ENCODE measurements at regions not wholly inside any gene's neighbourhood (a gene's known extent, or its start where the extent isn't known, plus 50 kb on each side); places are given as distances from the start of the nearest gene placed in this dataset.

DNA sequence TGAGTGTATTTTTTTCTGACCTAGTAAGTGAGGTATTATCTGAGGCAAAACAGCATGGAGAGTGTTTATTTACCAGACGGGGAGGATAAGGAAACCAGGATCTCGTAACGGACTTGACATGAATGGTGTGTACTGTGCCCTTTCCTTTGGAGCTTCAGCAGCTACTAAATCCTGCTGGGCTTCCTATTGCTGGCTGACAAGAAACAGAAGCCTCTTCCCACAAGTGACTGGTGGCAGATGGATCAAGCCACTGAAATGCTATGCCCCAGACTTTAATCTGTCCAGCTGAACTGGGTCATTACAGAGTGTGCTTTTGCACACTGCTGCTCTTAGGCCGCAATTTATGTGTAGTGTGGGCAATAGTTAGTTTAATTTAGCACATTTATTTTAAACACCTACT is 162.7 kb upstream of the MRPS30 start:
- no peak for ATAC-seq
- ChIA-PET CTCF (no interaction called here), POLR2A (no interaction called here)
- no peak for DNase-seq (ENCODE audit: low read depth, low spot score)
- Histone ChIP-seq H3K4me1 (ENCODE audit: control insufficient read depth, insufficient read depth, low read length) (no peaks in the 10 kb centered on the region), H3K27me3 (ENCODE audit: control insufficient read depth, insufficient read depth, low read length) (no peaks in the 10 kb centered on the region), H3K36me3 (ENCODE audit: control insufficient read depth, insufficient read depth, low read length) (no peaks in the 10 kb centered on the region), H3K27ac (ENCODE audit: low read length) (no peak overlapping the region), H3K9me3 (ENCODE audit: control insufficient read depth, insufficient read depth, low read depth, low read length) (no peaks in the 10 kb centered on the region), H3K4me3 (ENCODE audit: low read depth in 2 of 2, low read length in 2 of 2) (no peak overlapping the region)
- TF ChIP-seq SIN3A (IDR thresholded peaks at IDR 0.05; ENCODE audit: borderline replicate concordance, insufficient read depth, low read depth, low read length) (no peak), TCF7L2 (IDR thresholded peaks at IDR 0.05; ENCODE audit: low read depth, low read length) (no peak)
- no TSS peak for BruUV-seq (replicated peaks)
- intact Hi-C loops (cut with micrococcal nuclease; ENCODE audit: unreplicated experiment): no loop called here
- in situ Hi-C loops (cut with HindIII; ENCODE audit: low pct_unique_long_range_greater_than_20kb, low sequenced_read_pairs): no loop called here

DNA sequence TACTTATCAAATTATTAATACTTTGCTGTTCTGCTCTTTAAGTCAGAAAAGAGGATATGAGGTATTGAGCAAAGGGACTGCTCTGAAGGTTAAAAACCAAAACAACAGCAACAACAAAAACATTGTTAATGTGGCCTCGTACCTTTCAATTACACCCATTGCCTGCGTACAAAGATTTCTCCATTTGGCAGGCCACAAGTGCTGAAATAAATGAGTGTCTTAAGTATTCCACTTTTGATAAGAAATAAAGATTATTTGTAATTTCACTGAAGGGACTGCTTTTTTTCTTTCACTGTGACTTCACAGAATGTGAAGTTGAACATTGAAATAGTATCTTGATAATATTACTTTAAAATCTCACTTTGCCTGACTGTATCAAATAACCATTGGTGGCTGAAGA is 163.2 kb upstream of the MRPS30 start:
- Histone ChIP-seq H3K4me3 (ENCODE audit: low read depth in 2 of 2, low read length in 2 of 2) (no peak overlapping the region), H3K36me3 (ENCODE audit: control insufficient read depth, insufficient read depth, low read length) (no peaks in the 10 kb centered on the region), H3K27me3 (ENCODE audit: control insufficient read depth, insufficient read depth, low read length) (no peaks in the 10 kb centered on the region), H3K9me3 (ENCODE audit: control insufficient read depth, insufficient read depth, low read depth, low read length) (no peaks in the 10 kb centered on the region), H3K4me1 (ENCODE audit: control insufficient read depth, insufficient read depth, low read length) (no peaks in the 10 kb centered on the region), H3K27ac (ENCODE audit: low read length) (no peak overlapping the region)
- in situ Hi-C loops (cut with HindIII; ENCODE audit: low pct_unique_long_range_greater_than_20kb, low sequenced_read_pairs): no loop called here
- intact Hi-C loops (cut with micrococcal nuclease; ENCODE audit: unreplicated experiment): no loop called here
- no peak for DNase-seq (ENCODE audit: low read depth, low spot score)
- ATAC-seq: no peak
- BruUV-seq (replicated peaks): no TSS peak
- TF ChIP-seq POLR2AphosphoS5 (IDR thresholded peaks at IDR 0.05; ENCODE audit: low read depth, low read length) (no peak), CTCF (IDR thresholded peaks at IDR 0.05) (no peak), TCF7L2 (IDR thresholded peaks at IDR 0.05; ENCODE audit: low read depth, low read length) (no peak), SIN3A (IDR thresholded peaks at IDR 0.05; ENCODE audit: borderline replicate concordance, insufficient read depth, low read depth, low read length) (no peak), REST (IDR thresholded peaks at IDR 0.05; ENCODE audit: insufficient read depth in 1 of 2, low read depth in 2 of 2, low read length in 1 of 2) (no peak)
- CTCF ChIA-PET: no interaction called here
- POLR2A ChIA-PET: no interaction called here

GRCh38 chr5:44644628-44645027 is 164.1 kb upstream of the MRPS30 start:
- in situ Hi-C loops (cut with HindIII; ENCODE audit: low pct_unique_long_range_greater_than_20kb, low sequenced_read_pairs): no loop called here
- DNase-seq (ENCODE audit: low read depth, low spot score) (no peak), ATAC-seq (no peak)
- H3K9me3 ChIP-seq (ENCODE audit: control insufficient read depth, insufficient read depth, low read depth, low read length): no peaks in the 10 kb centered on the region
- no TSS peak for BruUV-seq (replicated peaks)
- ChIA-PET POLR2A (no interaction called here), CTCF (no interaction called here)
- TF ChIP-seq REST (IDR thresholded peaks at IDR 0.05; ENCODE audit: insufficient read depth in 1 of 2, low read depth in 2 of 2, low read length in 1 of 2) (no peak), TCF7L2 (IDR thresholded peaks at IDR 0.05; ENCODE audit: low read depth, low read length) (no peak), POLR2AphosphoS5 (IDR thresholded peaks at IDR 0.05; ENCODE audit: low read depth, low read length) (no peak), CTCF (IDR thresholded peaks at IDR 0.05) (no peak), SIN3A (IDR thresholded peaks at IDR 0.05; ENCODE audit: borderline replicate concordance, insufficient read depth, low read depth, low read length) (no peak)
- H3K4me3 ChIP-seq (ENCODE audit: low read depth in 2 of 2, low read length in 2 of 2): no peak overlapping the region
- H3K36me3 ChIP-seq (ENCODE audit: control insufficient read depth, insufficient read depth, low read length): no peaks in the 10 kb centered on the region
- no peak overlapping the region for H3K27ac ChIP-seq (ENCODE audit: low read length)
- no peaks in the 10 kb centered on the region for H3K4me1 ChIP-seq (ENCODE audit: control insufficient read depth, insufficient read depth, low read length)
- no peaks in the 10 kb centered on the region for H3K27me3 ChIP-seq (ENCODE audit: control insufficient read depth, insufficient read depth, low read length)
- intact Hi-C loops (cut with micrococcal nuclease; ENCODE audit: unreplicated experiment): no loop called here
